ENCODE measurements at regions not wholly inside any gene's neighbourhood (a gene's known extent, or its start where the extent isn't known, plus 50 kb on each side); places are given as distances from the start of the nearest gene placed in this dataset.

DNA sequence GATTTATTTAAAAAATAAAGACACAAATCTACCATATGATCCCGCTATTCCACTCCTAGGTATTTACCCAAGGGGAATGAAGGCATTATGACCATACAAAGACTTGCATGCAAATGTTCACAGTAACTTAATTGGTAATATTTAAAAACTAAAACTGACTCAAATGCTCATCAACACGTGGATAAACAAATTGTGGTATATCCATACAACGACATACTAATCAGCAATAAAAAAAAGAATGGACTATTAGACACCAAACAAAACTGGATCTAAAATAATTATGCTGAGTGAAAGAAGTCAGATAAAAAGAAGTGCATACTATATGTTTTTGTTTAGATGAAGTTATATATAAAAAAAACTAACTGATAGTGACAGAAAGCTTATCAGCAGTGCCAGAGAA is 428.3 kb downstream of the ZEB2 start:
- TF ChIP-seq ZNF8 (CRISPR knock-in tag; IDR thresholded peaks at IDR 0.05) (peak; percentile 91), ZFP30 (CRISPR knock-in tag; IDR thresholded peaks at IDR 0.05) (no peak)
- no peak for ATAC-seq

DNA sequence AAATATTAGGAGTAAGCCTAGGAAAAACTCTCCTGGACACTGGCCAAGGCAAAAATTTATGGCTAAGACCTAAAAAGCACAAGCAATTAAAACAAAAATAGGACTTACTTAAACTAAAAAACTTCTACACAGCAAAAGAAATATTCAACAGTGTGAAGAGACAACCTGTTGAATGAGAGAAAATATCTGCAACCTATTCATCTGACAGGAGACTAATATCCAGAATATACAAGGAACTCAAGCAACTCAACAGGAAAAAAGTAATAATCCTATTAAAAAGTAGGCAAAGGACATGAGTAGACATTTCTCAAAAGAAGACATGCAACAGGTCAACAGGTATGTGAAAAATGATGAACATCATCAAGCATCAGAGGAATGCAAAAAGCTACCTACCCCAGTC is 431.1 kb downstream of the ZEB2 start:
- no peak for ATAC-seq
- TF ChIP-seq ESRRG (CRISPR knock-in tag; IDR thresholded peaks at IDR 0.05): no peak
- TF ChIP-seq ISL1 (CRISPR knock-in tag; IDR thresholded peaks at IDR 0.05): no peak
- TF ChIP-seq GLIS3 (CRISPR knock-in tag; IDR thresholded peaks at IDR 0.05): no peak
- TF ChIP-seq, protein P1, sequence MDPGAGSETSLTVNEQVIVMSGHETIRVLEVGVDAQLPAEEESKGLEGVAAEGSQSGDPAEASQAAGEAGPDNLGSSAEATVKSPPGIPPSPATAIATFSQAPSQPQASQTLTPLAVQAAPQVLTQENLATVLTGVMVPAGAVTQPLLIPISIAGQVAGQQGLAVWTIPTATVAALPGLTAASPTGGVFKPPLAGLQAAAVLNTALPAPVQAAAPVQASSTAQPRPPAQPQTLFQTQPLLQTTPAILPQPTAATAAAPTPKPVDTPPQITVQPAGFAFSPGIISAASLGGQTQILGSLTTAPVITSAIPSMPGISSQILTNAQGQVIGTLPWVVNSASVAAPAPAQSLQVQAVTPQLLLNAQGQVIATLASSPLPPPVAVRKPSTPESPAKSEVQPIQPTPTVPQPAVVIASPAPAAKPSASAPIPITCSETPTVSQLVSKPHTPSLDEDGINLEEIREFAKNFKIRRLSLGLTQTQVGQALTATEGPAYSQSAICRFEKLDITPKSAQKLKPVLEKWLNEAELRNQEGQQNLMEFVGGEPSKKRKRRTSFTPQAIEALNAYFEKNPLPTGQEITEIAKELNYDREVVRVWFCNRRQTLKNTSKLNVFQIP (CRISPR knock-in tag; IDR thresholded peaks at IDR 0.05; ENCODE audit: borderline replicate concordance, low read depth): no peak
- no peak for TF ChIP-seq ZFP3 (CRISPR knock-in tag; IDR thresholded peaks at IDR 0.05)
- no peak for TF ChIP-seq ZC3H10 (CRISPR knock-in tag; IDR thresholded peaks at IDR 0.05)
- no peak for TF ChIP-seq OSR1 (CRISPR knock-in tag; IDR thresholded peaks at IDR 0.05)
- TF ChIP-seq, protein P2, sequence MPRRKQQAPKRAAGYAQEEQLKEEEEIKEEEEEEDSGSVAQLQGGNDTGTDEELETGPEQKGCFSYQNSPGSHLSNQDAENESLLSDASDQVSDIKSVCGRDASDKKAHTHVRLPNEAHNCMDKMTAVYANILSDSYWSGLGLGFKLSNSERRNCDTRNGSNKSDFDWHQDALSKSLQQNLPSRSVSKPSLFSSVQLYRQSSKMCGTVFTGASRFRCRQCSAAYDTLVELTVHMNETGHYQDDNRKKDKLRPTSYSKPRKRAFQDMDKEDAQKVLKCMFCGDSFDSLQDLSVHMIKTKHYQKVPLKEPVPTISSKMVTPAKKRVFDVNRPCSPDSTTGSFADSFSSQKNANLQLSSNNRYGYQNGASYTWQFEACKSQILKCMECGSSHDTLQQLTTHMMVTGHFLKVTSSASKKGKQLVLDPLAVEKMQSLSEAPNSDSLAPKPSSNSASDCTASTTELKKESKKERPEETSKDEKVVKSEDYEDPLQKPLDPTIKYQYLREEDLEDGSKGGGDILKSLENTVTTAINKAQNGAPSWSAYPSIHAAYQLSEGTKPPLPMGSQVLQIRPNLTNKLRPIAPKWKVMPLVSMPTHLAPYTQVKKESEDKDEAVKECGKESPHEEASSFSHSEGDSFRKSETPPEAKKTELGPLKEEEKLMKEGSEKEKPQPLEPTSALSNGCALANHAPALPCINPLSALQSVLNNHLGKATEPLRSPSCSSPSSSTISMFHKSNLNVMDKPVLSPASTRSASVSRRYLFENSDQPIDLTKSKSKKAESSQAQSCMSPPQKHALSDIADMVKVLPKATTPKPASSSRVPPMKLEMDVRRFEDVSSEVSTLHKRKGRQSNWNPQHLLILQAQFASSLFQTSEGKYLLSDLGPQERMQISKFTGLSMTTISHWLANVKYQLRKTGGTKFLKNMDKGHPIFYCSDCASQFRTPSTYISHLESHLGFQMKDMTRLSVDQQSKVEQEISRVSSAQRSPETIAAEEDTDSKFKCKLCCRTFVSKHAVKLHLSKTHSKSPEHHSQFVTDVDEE (CRISPR knock-in tag; IDR thresholded peaks at IDR 0.05): no peak
- TF ChIP-seq ZNF565 (CRISPR knock-in tag; conservative IDR thresholded peaks at IDR 0.05; ENCODE audit: low read depth): no peak
- TF ChIP-seq, protein P3, sequence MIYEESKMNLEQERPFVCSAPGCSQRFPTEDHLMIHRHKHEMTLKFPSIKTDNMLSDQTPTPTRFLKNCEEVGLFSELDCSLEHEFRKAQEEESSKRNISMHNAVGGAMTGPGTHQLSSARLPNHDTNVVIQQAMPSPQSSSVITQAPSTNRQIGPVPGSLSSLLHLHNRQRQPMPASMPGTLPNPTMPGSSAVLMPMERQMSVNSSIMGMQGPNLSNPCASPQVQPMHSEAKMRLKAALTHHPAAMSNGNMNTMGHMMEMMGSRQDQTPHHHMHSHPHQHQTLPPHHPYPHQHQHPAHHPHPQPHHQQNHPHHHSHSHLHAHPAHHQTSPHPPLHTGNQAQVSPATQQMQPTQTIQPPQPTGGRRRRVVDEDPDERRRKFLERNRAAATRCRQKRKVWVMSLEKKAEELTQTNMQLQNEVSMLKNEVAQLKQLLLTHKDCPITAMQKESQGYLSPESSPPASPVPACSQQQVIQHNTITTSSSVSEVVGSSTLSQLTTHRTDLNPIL (CRISPR knock-in tag; IDR thresholded peaks at IDR 0.05; ENCODE audit: low read depth): no peak
- TF ChIP-seq PPARA (CRISPR knock-in tag; IDR thresholded peaks at IDR 0.05; ENCODE audit: borderline replicate concordance): no peak
- TF ChIP-seq ARNTL (CRISPR knock-in tag; IDR thresholded peaks at IDR 0.05; ENCODE audit: borderline replicate concordance, low read depth): no peak
- no peak for TF ChIP-seq BACH2 (CRISPR knock-in tag; IDR thresholded peaks at IDR 0.05; ENCODE audit: borderline replicate concordance)
- no peak for TF ChIP-seq SNAI2 (CRISPR knock-in tag; IDR thresholded peaks at IDR 0.05)
- no peak for TF ChIP-seq CSRNP3 (CRISPR knock-in tag; IDR thresholded peaks at IDR 0.05)
- TF ChIP-seq ZFP30 (CRISPR knock-in tag; IDR thresholded peaks at IDR 0.05): no peak
- no peak for TF ChIP-seq ZNF8 (CRISPR knock-in tag; IDR thresholded peaks at IDR 0.05)
- TF ChIP-seq RARB (CRISPR knock-in tag; IDR thresholded peaks at IDR 0.05): no peak
- no peak for TF ChIP-seq ZNF70 (CRISPR knock-in tag; IDR thresholded peaks at IDR 0.05)

DNA sequence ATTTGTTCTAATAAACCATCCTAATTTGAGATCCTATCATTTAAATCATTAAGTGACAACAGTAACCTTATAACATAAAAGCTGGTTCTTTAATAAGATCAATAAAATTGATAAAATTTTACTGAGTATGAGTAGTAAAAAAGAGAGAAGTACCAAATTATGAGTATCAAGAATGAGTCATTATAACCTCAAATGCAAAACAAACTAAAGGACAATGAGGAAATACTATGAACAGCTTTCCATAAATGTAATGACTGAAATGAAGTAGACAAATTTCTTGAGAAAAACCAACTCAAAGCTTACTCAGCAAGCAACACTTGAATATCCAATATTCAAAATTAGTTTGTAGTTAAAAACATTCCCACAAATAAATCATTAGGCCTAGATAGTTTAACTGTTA is 433.0 kb downstream of the ZEB2 start:
- TF ChIP-seq CSRNP3 (CRISPR knock-in tag; IDR thresholded peaks at IDR 0.05): no peak
- TF ChIP-seq TCF4 (CRISPR knock-in tag; IDR thresholded peaks at IDR 0.05; ENCODE audit: borderline replicate concordance): no peak
- no peak for TF ChIP-seq ISL1 (CRISPR knock-in tag; IDR thresholded peaks at IDR 0.05)
- no peak for ATAC-seq

DNA sequence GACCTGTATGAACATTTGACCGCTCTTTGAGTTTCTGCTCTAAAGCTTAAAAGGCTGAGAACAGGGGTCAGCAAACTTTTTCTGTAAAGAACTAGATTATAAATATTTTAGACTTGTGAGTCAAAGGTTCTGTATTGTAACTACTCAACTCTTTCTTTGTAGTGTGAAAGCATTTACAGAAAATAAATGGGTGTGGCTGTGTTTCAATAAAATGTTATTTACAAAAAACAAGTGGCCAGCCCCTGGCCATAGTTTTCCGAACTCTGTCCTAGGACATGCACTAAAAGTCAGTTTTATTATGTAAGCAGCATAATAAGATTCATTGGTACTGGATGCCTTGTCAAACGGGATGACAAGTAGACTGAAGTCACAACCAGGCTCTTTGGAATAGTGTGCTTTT is 434.9 kb downstream of the ZEB2 start:
- TF ChIP-seq ZC3H10 (CRISPR knock-in tag; IDR thresholded peaks at IDR 0.05) (no peak), SNAI2 (CRISPR knock-in tag; IDR thresholded peaks at IDR 0.05) (no peak), TOX (CRISPR knock-in tag; IDR thresholded peaks at IDR 0.05; ENCODE audit: borderline replicate concordance) (no peak), TCF4 (CRISPR knock-in tag; IDR thresholded peaks at IDR 0.05; ENCODE audit: borderline replicate concordance) (no peak), CSDC2 (CRISPR knock-in tag; IDR thresholded peaks at IDR 0.05) (no peak), RARB (CRISPR knock-in tag; IDR thresholded peaks at IDR 0.05) (no peak), ZNF565 (CRISPR knock-in tag; conservative IDR thresholded peaks at IDR 0.05; ENCODE audit: low read depth) (no peak), ARNTL (CRISPR knock-in tag; IDR thresholded peaks at IDR 0.05; ENCODE audit: borderline replicate concordance, low read depth) (no peak), PPARA (CRISPR knock-in tag; IDR thresholded peaks at IDR 0.05; ENCODE audit: borderline replicate concordance) (no peak), ISL1 (CRISPR knock-in tag; IDR thresholded peaks at IDR 0.05) (no peak), ZFP3 (CRISPR knock-in tag; IDR thresholded peaks at IDR 0.05) (no peak)

More for the DNA sequence above, 434.9 kb downstream of the ZEB2 start:
- ATAC-seq: no peak
